ENCODE measurements at regions not wholly inside any gene's neighbourhood (a gene's known extent, or its start where the extent isn't known, plus 50 kb on each side); places are given as distances from the start of the nearest gene placed in this dataset.
A peak's percentile ranks its signal among the peaks of the same experiment; 100 is the strongest.

DNA sequence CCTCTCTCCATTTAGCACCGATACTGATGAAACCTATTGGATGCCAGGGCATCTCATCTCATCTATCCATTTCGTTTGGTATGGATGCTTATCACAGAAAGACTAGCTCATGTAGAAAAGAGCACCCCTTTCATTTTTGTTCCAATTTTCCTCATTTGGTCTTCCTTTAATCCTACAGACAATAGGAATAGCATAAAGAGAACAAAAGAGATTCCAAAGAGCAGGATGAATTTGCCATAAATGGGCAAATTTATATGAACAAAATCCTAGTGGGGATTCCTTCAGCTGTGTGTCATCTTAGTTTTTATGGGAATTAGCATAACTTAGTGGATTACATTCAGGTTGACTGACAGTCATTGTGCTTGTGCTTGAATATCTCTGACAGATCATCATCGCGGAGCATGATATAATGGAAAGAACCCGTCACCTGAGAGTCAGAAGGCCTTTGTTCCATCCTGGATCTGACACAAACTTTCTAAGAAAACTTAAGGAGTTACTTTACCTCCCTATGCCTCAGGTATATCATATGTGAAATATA lies 777.5 kb upstream of the ADGRL2 start:
- Histone ChIP-seq H3K4me3 (ENCODE audit: insufficient read length, low read depth) (no peak overlapping the region), H3K9me3 (ENCODE audit: insufficient read depth, low read length) (no peaks in the 10 kb centered on the region), H3K4me1 (ENCODE audit: insufficient read depth, insufficient read length) (no peaks in the 10 kb centered on the region), H3K9ac (ENCODE audit: insufficient read length, low read depth) (no peak overlapping the region), H3K36me3 (ENCODE audit: insufficient read depth, insufficient read length, low read length) (no peaks in the 10 kb centered on the region), H3K27me3 (ENCODE audit: insufficient read depth, insufficient read length) (peaks cover 20% of the 10 kb centered on the region)
- DNase-seq (ENCODE audit: low read depth, low spot score): no peak
- no peak for TF ChIP-seq SUZ12 (IDR thresholded peaks at IDR 0.05; ENCODE audit: extremely low read depth, insufficient read depth, insufficient read length)
- no peak for TF ChIP-seq YY1 (IDR thresholded peaks at IDR 0.05; ENCODE audit: insufficient read depth, insufficient read length)

DNA sequence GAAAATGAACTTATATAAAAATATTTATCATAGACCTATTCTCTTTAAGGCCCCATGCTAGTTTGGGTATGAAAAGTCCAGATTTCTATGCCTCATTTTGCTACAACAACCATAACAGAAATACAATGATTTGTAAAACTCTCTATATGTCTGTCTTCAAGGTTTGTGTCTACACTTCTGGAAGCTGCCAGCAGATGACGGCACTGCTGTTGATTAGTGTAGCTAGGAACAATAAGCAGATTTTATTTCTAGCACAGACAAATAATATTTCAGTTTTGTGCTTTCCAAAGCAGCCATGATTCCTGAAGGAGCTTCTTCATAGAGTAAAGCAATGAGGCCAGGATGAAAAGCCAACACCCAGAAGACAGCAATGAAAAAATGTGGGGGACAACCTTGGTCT lies 779.6 kb upstream of the ADGRL2 start:
- no peak overlapping the region for H3K4me3 ChIP-seq (ENCODE audit: insufficient read length, low read depth)
- H3K4me1 ChIP-seq (ENCODE audit: insufficient read depth, insufficient read length): no peaks in the 10 kb centered on the region
- H3K9ac ChIP-seq (ENCODE audit: insufficient read length, low read depth): no peak overlapping the region
- no peaks in the 10 kb centered on the region for H3K9me3 ChIP-seq (ENCODE audit: insufficient read depth, low read length)
- no peak for DNase-seq (ENCODE audit: low read depth, low spot score)
- no peaks in the 10 kb centered on the region for H3K36me3 ChIP-seq (ENCODE audit: insufficient read depth, insufficient read length, low read length)
- no peak for TF ChIP-seq SUZ12 (IDR thresholded peaks at IDR 0.05; ENCODE audit: extremely low read depth, insufficient read depth, insufficient read length)
- no peak for TF ChIP-seq ZNF274 (IDR thresholded peaks at IDR 0.05; ENCODE audit: low read depth, low read length)
- TF ChIP-seq YY1 (IDR thresholded peaks at IDR 0.05; ENCODE audit: insufficient read depth, insufficient read length): no peak
- H3K27me3 ChIP-seq (ENCODE audit: insufficient read depth, insufficient read length): peaks cover 23% of the 10 kb centered on the region

DNA sequence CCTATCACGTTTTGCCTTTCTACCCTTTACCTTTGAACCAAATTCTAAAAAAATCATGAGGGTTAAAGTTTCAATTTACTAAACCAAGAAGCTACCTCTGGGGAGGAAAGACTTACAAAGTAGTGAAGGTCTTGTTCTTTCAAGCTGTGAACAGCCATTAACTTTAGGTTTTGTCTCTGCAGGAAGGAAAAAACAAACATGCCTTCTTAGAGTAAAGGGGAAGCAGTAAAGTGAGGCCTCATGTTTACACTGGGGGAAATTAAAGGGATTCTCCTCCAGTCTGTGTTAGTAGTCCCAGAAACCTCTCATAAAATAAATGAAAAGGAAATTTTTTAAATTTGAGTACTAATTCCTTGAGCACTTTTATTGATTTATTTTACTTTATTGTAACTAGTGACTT lies 780.2 kb upstream of the ADGRL2 start:
- Histone ChIP-seq H3K27me3 (ENCODE audit: insufficient read depth, insufficient read length) (peaks cover 23% of the 10 kb centered on the region), H3K9ac (ENCODE audit: insufficient read length, low read depth) (no peak overlapping the region), H3K36me3 (ENCODE audit: insufficient read depth, insufficient read length, low read length) (no peaks in the 10 kb centered on the region), H3K4me1 (ENCODE audit: insufficient read depth, insufficient read length) (no peaks in the 10 kb centered on the region), H3K9me3 (ENCODE audit: insufficient read depth, low read length) (no peaks in the 10 kb centered on the region), H3K4me3 (ENCODE audit: insufficient read length, low read depth) (no peak overlapping the region)
- peak; percentile 15 for DNase-seq (ENCODE audit: low read depth, low spot score)
- TF ChIP-seq YY1 (IDR thresholded peaks at IDR 0.05; ENCODE audit: insufficient read depth, insufficient read length) (no peak), SUZ12 (IDR thresholded peaks at IDR 0.05; ENCODE audit: extremely low read depth, insufficient read depth, insufficient read length) (no peak), ZNF274 (IDR thresholded peaks at IDR 0.05; ENCODE audit: low read depth, low read length) (no peak)

DNA sequence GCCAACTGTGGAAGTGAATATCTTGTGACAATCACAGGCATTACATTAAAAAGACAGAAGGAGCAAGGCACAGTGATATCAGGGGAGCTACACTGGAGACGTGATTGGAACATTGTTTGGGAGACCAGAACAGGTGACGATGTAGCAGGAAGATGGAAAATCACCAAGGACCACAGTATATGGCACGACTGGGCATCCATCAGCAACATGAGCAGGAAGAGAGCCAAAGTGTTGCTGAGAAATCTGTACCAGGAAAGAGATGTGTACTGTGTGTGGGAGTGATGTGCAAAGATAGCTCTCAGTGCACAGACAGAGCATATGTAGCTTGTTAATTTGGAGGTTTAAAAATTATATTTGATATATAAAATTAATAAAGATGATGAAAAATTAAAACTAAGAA lies 790.6 kb upstream of the ADGRL2 start:
- no peak for TF ChIP-seq ZNF274 (IDR thresholded peaks at IDR 0.05; ENCODE audit: low read depth, low read length)
- TF ChIP-seq YY1 (IDR thresholded peaks at IDR 0.05; ENCODE audit: insufficient read depth, insufficient read length): no peak
- no peak for TF ChIP-seq SUZ12 (IDR thresholded peaks at IDR 0.05; ENCODE audit: extremely low read depth, insufficient read depth, insufficient read length)

DNA sequence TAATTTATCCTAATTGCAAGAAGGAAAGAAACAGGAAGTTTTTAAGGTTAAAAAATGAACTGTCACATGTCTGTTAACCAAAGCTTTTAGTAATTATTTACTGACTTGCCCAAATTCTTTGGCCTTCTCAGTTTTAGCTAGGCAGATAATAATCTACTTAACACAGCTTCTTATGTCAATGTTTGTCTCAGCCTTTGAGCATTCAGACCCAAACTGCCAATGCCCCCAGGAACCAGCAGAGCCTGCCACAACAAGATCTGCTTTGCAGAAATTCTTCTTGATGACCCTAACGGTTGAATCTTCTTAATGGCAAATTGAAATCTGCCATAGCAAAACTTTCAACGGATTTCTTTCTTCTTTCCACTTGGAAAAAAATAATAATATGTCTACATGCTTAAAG lies 792.4 kb upstream of the ADGRL2 start:
- TF ChIP-seq ZNF274 (IDR thresholded peaks at IDR 0.05; ENCODE audit: low read depth, low read length): no peak
- no peak for TF ChIP-seq SUZ12 (IDR thresholded peaks at IDR 0.05; ENCODE audit: extremely low read depth, insufficient read depth, insufficient read length)
- TF ChIP-seq YY1 (IDR thresholded peaks at IDR 0.05; ENCODE audit: insufficient read depth, insufficient read length): no peak
- no peaks in the 10 kb centered on the region for H3K4me1 ChIP-seq (ENCODE audit: insufficient read depth, insufficient read length)
- H3K9ac ChIP-seq (ENCODE audit: insufficient read length, low read depth): no peak overlapping the region
- H3K4me3 ChIP-seq (ENCODE audit: insufficient read length, low read depth): no peak overlapping the region
- no peaks in the 10 kb centered on the region for H3K36me3 ChIP-seq (ENCODE audit: insufficient read depth, insufficient read length, low read length)
- H3K9me3 ChIP-seq (ENCODE audit: insufficient read depth, low read length): no peaks in the 10 kb centered on the region
- H3K27me3 ChIP-seq (ENCODE audit: insufficient read depth, insufficient read length): no peaks in the 10 kb centered on the region
- no peak for DNase-seq (ENCODE audit: low read depth, low spot score)

More for the DNA sequence above, 790.6 kb upstream of the ADGRL2 start:
- H3K4me3 ChIP-seq (ENCODE audit: insufficient read length, low read depth): no peak overlapping the region
- H3K27me3 ChIP-seq (ENCODE audit: insufficient read depth, insufficient read length): no peaks in the 10 kb centered on the region
- H3K4me1 ChIP-seq (ENCODE audit: insufficient read depth, insufficient read length): no peaks in the 10 kb centered on the region
- H3K9me3 ChIP-seq (ENCODE audit: insufficient read depth, low read length): no peaks in the 10 kb centered on the region
- H3K9ac ChIP-seq (ENCODE audit: insufficient read length, low read depth): no peak overlapping the region
- no peaks in the 10 kb centered on the region for H3K36me3 ChIP-seq (ENCODE audit: insufficient read depth, insufficient read length, low read length)
- no peak for DNase-seq (ENCODE audit: low read depth, low spot score)

DNA sequence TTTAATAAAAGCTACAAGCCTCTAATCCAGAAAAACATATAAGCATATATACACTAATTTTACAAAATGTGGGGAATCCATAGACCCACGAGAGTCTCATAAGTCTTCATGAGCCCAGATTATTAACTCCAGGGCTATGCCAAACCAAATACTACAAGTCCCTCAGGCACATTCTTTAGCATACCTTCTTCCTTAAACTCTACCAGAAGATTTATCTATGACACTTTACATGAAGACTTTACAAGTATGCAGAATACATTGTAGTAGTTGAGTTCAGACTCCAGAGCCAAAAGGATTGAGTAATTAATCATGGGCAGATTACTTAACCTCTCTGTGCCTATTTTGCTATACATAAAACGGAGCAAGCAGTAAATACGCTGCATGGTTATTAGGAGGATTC lies 793.7 kb upstream of the ADGRL2 start:
- Histone ChIP-seq H3K9ac (ENCODE audit: insufficient read length, low read depth) (no peak overlapping the region), H3K27me3 (ENCODE audit: insufficient read depth, insufficient read length) (no peaks in the 10 kb centered on the region), H3K4me3 (ENCODE audit: insufficient read length, low read depth) (no peak overlapping the region), H3K4me1 (ENCODE audit: insufficient read depth, insufficient read length) (no peaks in the 10 kb centered on the region), H3K36me3 (ENCODE audit: insufficient read depth, insufficient read length, low read length) (no peaks in the 10 kb centered on the region), H3K9me3 (ENCODE audit: insufficient read depth, low read length) (no peaks in the 10 kb centered on the region)
- TF ChIP-seq YY1 (IDR thresholded peaks at IDR 0.05; ENCODE audit: insufficient read depth, insufficient read length): no peak
- TF ChIP-seq SUZ12 (IDR thresholded peaks at IDR 0.05; ENCODE audit: extremely low read depth, insufficient read depth, insufficient read length): no peak
- TF ChIP-seq ZNF274 (IDR thresholded peaks at IDR 0.05; ENCODE audit: low read depth, low read length): no peak
- no peak for DNase-seq (ENCODE audit: low read depth, low spot score)

DNA sequence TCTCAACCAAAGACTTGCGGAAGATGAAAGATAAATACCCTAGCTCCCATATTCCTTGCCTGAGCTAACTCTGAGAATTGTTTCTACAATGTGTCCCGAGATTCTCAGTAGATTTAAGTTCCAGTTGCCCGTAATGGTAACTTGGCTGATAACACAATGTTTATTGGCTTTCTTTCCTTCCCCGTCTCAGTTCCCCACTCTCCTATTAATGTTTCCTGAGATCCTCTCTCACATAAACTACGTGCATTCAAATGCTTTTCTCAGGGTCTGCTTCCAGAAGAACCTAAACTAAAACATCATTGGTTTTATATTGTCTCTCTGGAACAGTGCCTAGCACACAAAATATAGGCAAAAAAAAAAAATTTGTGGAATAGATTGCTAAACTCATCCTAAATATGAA lies 794.2 kb upstream of the ADGRL2 start:
- Histone ChIP-seq H3K9me3 (ENCODE audit: insufficient read depth, low read length) (peaks cover 2% of the 10 kb centered on the region; the same call in 1 of the 2 replicates), H3K4me3 (ENCODE audit: insufficient read length, low read depth) (no peak overlapping the region), H3K27me3 (ENCODE audit: insufficient read depth, insufficient read length) (no peaks in the 10 kb centered on the region), H3K9ac (ENCODE audit: insufficient read length, low read depth) (no peak overlapping the region), H3K36me3 (ENCODE audit: insufficient read depth, insufficient read length, low read length) (no peaks in the 10 kb centered on the region), H3K4me1 (ENCODE audit: insufficient read depth, insufficient read length) (no peaks in the 10 kb centered on the region)
- TF ChIP-seq YY1 (IDR thresholded peaks at IDR 0.05; ENCODE audit: insufficient read depth, insufficient read length) (no peak), ZNF274 (IDR thresholded peaks at IDR 0.05; ENCODE audit: low read depth, low read length) (no peak), SUZ12 (IDR thresholded peaks at IDR 0.05; ENCODE audit: extremely low read depth, insufficient read depth, insufficient read length) (no peak)
- no peak for DNase-seq (ENCODE audit: low read depth, low spot score)
